ENCODE measurements at regions not wholly inside any gene's neighbourhood (a gene's known extent, or its start where the extent isn't known, plus 50 kb on each side); places are given as distances from the start of the nearest gene placed in this dataset.

DNA sequence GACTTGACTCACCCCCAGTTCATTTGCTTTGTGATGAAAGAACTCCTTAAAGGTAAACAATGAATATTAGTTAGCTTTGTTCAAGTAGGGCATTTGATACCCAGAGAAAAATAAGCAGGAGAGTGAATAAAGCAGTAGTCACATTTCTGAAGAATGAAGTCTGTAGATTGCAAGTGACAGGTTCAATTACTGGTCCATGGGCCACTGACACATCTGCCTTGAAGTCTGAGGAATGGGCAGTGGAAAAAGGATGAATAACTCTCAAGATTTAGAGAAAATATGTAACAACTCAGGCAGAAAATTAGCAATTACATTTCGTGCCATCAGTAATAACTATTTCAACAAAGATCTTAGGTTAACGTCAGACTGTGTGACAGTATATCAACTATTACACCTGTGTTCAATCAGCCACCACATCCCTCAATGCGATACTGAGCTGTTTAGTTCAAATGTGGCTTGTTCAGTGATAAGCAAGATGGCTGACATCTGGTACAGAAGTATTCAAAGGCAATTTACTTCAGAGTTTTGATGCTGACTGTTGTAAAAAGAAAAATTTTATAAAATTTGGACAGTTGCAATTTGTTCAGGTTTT is 1890.7 kb upstream of the NUDT12 start:
- WGBS, 2 donors = 47 to 69% methylated on average over 3 of the region's 3 CpGs
- Histone ChIP-seq H3K27ac (no peak overlapping the region), H3K9me3 (peaks cover 0 to 9% (median 0%) of the 10 kb centered on the region in 4 donors), H3K4me3 (no peak overlapping the region), H3K4me1 (no peaks in the 10 kb centered on the region), H3K27me3 (no peaks in the 10 kb centered on the region), H3K36me3 (no peaks in the 10 kb centered on the region)
- DNase-seq (no peak), ATAC-seq (ENCODE audit: low FRiP score in 2 of 2) (no peak)
- TF ChIP-seq, protein P1, sequence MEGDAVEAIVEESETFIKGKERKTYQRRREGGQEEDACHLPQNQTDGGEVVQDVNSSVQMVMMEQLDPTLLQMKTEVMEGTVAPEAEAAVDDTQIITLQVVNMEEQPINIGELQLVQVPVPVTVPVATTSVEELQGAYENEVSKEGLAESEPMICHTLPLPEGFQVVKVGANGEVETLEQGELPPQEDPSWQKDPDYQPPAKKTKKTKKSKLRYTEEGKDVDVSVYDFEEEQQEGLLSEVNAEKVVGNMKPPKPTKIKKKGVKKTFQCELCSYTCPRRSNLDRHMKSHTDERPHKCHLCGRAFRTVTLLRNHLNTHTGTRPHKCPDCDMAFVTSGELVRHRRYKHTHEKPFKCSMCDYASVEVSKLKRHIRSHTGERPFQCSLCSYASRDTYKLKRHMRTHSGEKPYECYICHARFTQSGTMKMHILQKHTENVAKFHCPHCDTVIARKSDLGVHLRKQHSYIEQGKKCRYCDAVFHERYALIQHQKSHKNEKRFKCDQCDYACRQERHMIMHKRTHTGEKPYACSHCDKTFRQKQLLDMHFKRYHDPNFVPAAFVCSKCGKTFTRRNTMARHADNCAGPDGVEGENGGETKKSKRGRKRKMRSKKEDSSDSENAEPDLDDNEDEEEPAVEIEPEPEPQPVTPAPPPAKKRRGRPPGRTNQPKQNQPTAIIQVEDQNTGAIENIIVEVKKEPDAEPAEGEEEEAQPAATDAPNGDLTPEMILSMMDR (IDR thresholded peaks at IDR 0.05) = no peak
- TF ChIP-seq POLR2AphosphoS5 (IDR thresholded peaks at IDR 0.05) (no peak), POLR2A (IDR thresholded peaks at IDR 0.05) (no peak), EP300 (IDR thresholded peaks at IDR 0.05) (no peak)

DNA sequence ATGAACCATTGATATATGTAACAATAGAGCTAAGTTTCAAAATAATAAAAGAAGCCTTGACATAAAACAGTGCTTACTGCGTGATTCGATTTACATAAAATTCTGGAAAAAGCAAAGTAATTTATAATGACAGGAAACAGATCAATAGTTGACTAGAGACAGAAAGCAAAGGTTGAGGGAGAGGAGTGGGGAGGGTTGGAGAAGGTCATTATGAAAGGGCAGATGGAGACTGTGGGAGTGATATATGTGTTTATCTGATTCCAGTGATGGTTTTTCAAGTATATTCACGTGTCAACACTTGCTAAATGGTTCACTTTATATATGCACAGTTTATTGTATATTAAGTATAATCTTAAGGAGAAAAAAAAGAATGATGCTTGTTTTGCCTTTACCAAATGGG is 1885.7 kb upstream of the NUDT12 start:
- no peak overlapping the region for H3K27ac ChIP-seq
- H3K36me3 ChIP-seq = no peaks in the 10 kb centered on the region
- ATAC-seq (ENCODE audit: low FRiP score in 2 of 2) (no peak), DNase-seq (no peak)
- no peak for TF ChIP-seq EP300 (IDR thresholded peaks at IDR 0.05)
- TF ChIP-seq POLR2AphosphoS5 (IDR thresholded peaks at IDR 0.05) = no peak
- TF ChIP-seq, protein P1 (IDR thresholded peaks at IDR 0.05) = no peak
- TF ChIP-seq POLR2A (IDR thresholded peaks at IDR 0.05) = no peak
- H3K4me1 ChIP-seq = no peaks in the 10 kb centered on the region
- no peak overlapping the region for H3K4me3 ChIP-seq
- 72 to 74% methylated on average over 3 of the region's 3 CpGs for WGBS, 2 donors
- H3K27me3 ChIP-seq = no peaks in the 10 kb centered on the region
- peaks cover 0 to 9% (median 0%) of the 10 kb centered on the region in 4 donors for H3K9me3 ChIP-seq

DNA sequence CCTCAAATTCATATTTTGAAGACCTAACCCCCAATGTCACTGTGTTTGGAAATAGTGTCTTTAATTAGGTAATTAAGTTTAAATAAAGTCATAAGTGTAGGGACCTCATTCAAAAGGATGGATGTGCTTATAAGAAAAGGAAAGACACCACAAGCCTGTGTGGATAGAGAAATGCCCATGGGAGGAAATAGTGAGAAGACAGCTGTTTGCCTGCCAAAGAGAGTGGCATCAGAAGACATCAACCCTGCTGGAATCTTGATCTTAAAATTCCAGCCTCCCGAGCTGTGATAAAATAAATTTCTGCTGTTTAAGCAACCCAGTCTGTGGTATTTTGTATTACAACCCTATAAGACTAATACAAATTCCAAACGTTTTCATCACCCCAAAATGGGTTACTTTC is 1867.9 kb upstream of the NUDT12 start:
- TF ChIP-seq POLR2AphosphoS5 (IDR thresholded peaks at IDR 0.05) (no peak), EP300 (IDR thresholded peaks at IDR 0.05) (no peak), POLR2A (IDR thresholded peaks at IDR 0.05) (no peak)
- TF ChIP-seq, protein P1 (IDR thresholded peaks at IDR 0.05) = no peak
- H3K4me3 ChIP-seq = no peak overlapping the region
- ATAC-seq (ENCODE audit: low FRiP score in 2 of 2) = no peak
- 48% methylated on average over 2 of the region's 2 CpGs for WGBS, 2 donors
- H3K27ac ChIP-seq = no peak overlapping the region
- no peak for DNase-seq
- no peaks in the 10 kb centered on the region for H3K9me3 ChIP-seq
- no peaks in the 10 kb centered on the region for H3K36me3 ChIP-seq
- H3K27me3 ChIP-seq = no peaks in the 10 kb centered on the region
- no peaks in the 10 kb centered on the region for H3K4me1 ChIP-seq

DNA sequence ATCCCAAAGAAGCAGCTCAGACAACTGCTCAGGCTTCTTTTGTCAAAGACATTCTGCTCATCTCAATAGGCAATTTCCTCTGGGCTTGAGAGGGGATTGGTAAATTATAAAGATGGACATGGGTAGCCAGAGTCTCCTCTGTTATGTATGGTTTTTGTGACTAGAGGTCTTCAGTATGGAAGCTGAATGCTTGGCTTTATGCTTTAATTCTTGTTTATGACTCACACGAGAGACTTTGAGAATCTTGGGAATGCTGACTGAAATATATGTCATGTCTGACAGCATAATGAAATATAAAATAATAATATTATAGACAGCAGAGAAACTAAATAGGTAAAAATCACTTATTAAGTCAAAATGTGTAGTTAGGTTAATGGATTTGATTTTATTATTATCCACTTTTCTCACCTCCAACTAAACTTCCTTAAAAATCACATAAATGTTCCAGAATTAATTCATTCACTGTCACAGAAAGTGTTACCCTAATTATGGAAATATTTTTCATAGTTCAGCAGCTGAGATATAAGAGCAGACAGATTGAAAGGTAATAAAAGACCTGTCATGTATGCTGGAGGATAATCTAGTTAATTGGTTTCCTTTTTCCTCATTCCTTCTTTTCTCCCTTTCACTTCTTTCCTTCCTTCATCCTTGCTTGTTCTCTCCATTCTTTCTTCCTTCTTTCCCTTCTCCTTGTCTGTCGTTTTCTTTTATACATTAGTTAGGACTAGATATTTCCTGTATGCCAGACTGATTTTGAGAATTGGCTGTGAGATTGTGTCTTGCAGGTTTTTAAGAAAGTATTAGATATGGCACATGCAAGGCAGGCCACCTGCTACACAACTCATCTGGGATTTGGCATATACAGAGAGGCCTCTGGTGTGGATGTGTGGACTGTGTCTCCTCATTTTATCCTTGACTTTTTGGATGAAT is 1866.1 kb upstream of the NUDT12 start:
- Histone ChIP-seq H3K9me3 (no peaks in the 10 kb centered on the region), H3K4me1 (no peaks in the 10 kb centered on the region), H3K27ac (no peak overlapping the region), H3K36me3 (no peaks in the 10 kb centered on the region), H3K27me3 (no peaks in the 10 kb centered on the region), H3K4me3 (no peak overlapping the region)
- 65 to 75% methylated on average over 2 of the region's 2 CpGs for WGBS, 2 donors
- ATAC-seq (ENCODE audit: low FRiP score in 2 of 2) (no peak), DNase-seq (no peak)
- TF ChIP-seq, protein P1 (IDR thresholded peaks at IDR 0.05) = no peak
- TF ChIP-seq POLR2AphosphoS5 (IDR thresholded peaks at IDR 0.05) (no peak), POLR2A (IDR thresholded peaks at IDR 0.05) (no peak), EP300 (IDR thresholded peaks at IDR 0.05) (no peak)
